HEK293T (cell line): ENCODE measurements at regions not wholly inside any gene's neighbourhood (a gene's known extent, or its start where the extent isn't known, plus 50 kb on each side); places are given as distances from the start of the nearest gene placed in this dataset.

Source experiments
- ARNT ChIP-seq: fragments of 450-650 bp; IDR thresholded peaks from 2 replicates; pipeline ENCODE4 v1.6.1; 2017; ENCODE audit warnings: mild to moderate bottlenecking
- BHLHE40 ChIP-seq: fragments of 450-650 bp; IDR thresholded peaks from 2 replicates; pipeline ENCODE4 v1.6.1; 2016; ENCODE audit warnings: mild to moderate bottlenecking, moderate library complexity, borderline replicate concordance
- ELF4 ChIP-seq: fragments of 450-650 bp; IDR thresholded peaks from 2 replicates; pipeline ENCODE4 v1.6.1; 2017; ENCODE audit warnings: antibody characterized with exemption
- FOXK2 ChIP-seq: fragments of 450-650 bp; IDR thresholded peaks from 2 replicates; pipeline ENCODE4 v1.6.1; 2016; ENCODE audit warnings: mild to moderate bottlenecking
- NFRKB ChIP-seq: fragments of 450-650 bp; IDR thresholded peaks from 2 replicates; pipeline ENCODE4 v1.6.1; 2016; ENCODE audit warnings: mild to moderate bottlenecking, moderate library complexity
- SP1 ChIP-seq: fragments of 450-650 bp; IDR thresholded peaks from 2 replicates; pipeline ENCODE4 v1.6.1; 2017
- SUZ12 ChIP-seq: fragments of 450-650 bp; IDR thresholded peaks from 2 replicates; pipeline ENCODE4 v1.6.1; 2016; ENCODE audit warnings: mild to moderate bottlenecking
- TARDBP ChIP-seq: fragments of 450-650 bp; IDR thresholded peaks from 2 replicates; pipeline ENCODE4 v1.6.1; 2016

DNA sequence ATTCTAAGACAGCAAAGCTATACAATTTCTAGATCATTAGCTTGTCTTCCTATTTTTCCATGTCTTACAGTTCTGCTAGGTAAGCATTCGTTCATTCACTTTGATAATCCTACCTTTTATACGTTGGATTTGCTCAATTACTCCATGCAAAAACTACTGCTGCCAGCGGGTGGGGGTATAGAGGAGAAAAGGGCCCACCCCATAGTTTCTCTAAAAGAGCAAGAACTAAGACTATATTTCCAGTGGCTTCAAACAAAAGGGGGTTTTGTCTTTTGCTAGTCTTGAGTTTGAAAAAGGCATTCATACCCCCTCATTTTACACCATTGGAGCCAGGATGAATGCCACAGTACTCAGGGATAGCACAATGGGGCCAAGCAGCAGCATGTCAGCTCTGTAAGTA lies 155.7 kb downstream of the WT1 start:
- TF ChIP-seq BHLHE40: no peak
- no peak for TF ChIP-seq FOXK2
- TF ChIP-seq ARNT: no peak
- TF ChIP-seq SP1: no peak
- no peak for TF ChIP-seq TARDBP
- TF ChIP-seq ELF4: no peak
- TF ChIP-seq SUZ12: no peak
- no peak for TF ChIP-seq NFRKB
